ENCODE measurements at regions not wholly inside any gene's neighbourhood (a gene's known extent, or its start where the extent isn't known, plus 50 kb on each side); places are given as distances from the start of the nearest gene placed in this dataset.

GRCh38 chr2:118310681-118311429 is 222.6 kb downstream of the INSIG2 start:
- DNase-seq: no peak

DNA sequence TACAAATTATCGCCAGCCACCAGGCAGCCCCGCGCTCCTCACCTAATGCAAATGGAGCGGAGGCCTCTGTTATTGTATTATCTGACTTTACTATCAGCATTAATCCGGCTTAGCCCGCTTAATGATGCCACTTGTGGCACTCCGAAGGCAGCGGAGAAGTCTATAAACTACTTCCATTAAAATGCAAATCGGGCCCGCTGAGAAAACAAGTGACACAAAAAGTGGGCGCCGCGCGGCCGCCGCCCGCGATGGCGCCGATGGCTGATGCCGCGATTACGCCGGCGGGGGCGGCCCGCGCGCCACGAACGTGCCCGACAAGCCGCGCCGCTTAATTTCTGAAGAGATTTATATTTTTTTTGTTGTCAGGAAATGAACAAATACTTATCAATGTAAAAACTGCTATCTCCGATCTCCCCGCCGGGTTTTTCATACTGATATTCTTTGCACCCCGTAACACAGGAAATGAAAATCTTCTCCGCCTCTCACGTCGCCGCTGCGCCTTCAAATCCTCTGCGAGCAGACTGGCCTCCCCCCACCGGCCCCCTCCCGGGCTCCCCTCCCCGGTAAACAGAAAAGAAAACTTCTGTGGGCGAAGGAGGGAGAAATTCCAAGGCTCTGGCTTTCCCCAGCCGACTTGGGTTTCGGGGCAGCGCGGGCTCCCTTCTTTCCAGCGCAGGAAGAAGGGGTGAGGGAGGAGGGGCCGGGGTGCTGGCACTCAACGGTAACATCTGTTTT is 221.8 kb downstream of the INSIG2 start:
- peak; percentile 43 for DNase-seq

DNA sequence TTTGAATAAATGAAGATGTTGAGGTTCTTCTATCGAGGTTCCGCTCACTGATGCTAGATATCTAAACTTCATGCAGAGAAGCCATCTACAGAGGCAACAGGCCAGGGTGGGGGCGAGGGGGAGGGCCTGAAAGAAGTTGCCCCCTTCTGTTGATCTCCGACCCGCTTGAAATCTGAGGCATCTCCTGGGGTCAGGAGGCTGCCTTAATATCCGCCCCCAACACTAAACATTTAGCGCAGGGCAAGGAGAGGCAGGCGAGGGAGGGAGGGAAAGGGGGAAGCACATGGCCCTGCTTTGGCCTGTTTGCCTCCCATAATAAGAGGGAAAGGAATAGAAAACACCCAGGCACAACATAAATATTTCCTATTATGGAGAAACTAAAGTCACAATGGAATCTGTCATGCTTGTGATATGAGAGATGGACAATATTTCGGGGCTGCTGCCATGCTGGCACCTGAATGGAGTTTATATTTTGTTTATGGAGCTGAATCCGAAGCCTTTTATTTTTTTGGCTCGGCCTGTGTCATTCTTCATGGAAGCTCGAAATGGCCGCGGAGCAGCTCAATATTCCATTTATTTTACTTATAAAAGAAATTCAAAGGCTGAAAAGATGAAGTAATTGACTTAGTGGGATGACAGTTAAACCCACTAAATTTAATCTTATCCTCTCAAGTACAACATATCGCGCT is 221.1 kb downstream of the INSIG2 start:
- no peak for DNase-seq

- no peak for DNase-seq
Observed at GRCh38 chr2:118307864-118308263, 219.6 kb downstream of the INSIG2 start.

DNA sequence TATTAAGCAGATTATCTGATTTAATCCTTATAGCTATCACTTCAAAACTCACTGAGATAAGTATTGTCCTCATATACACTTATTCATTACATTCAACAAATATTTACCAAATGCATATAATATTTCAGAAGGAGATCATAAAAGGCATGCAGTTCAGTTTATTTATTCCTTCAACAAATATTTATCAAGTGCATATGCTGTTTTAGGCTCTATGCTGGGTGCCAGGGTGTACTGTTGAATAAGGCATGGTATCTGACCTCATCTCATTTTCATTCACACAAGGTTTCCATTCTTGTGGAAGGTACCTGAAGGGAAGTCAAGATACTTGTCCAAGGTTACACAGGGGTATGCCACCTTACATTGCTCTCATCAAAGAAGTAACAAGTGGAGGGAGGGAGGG is 213.0 kb downstream of the INSIG2 start:
- DNase-seq: no peak

- DNase-seq: no peak
Observed at GRCh38 chr2:118300832-118301231, 212.6 kb downstream of the INSIG2 start.

GRCh38 chr2:118296663-118297062 is 208.4 kb downstream of the INSIG2 start:
- DNase-seq: no peak

DNA sequence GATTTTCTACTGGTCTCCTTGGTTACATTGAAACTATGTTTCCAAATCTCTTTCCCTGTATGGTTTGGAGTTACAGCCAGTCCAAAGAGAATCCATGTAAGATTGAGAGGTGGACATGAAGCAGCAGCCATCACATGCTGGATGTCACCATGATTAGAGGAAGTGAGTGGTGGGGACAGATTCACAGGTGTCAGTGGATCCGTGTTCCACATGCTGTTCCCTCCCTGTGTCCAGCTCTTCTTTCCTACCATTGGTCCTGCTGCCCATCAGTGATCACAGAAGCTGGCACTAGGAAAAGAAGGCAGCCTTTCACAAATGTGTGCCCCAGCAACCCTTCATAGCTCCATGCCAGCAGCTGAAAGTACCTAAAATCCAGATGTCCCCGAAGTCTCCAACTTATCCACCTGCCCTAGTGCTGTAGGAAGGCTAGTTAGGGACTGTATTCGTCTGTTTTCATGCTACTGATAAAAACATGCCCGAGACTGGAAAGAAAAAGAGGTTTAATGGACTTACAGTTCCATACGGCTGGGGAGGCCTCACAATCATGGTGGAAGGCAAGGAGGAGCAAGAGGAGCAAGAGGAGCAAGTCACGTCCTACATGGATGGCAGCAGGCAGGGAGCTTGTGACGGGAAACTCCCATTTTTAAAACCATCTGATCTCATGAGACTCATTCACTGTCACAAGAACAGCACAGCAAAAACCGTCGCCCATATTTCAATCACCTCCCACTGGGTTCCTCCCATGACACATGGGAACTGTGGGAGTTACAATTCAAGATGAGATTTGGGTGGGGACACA is 207.5 kb downstream of the INSIG2 start:
- no peak for DNase-seq

DNA sequence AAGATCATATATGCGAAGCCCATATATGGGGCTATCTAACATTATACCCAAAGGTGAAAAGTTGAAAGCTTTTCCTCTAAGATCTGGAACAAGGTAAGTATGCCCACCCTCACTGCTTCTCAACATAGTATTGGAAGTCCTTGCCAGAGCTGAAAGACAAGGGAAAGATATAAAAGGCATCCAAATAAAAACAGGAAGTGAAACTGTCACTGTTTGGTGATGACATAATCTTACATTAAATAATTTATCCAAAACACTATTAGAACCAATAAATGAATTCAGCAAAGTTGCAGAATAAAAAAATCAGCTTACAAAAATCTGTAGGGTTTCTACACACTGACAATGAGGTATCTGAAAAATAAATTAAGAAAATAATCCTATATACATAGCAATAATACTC is 205.8 kb downstream of the INSIG2 start:
- DNase-seq: no peak

GRCh38 chr2:118292991-118293390 is 204.7 kb downstream of the INSIG2 start:
- no peak for DNase-seq

DNA sequence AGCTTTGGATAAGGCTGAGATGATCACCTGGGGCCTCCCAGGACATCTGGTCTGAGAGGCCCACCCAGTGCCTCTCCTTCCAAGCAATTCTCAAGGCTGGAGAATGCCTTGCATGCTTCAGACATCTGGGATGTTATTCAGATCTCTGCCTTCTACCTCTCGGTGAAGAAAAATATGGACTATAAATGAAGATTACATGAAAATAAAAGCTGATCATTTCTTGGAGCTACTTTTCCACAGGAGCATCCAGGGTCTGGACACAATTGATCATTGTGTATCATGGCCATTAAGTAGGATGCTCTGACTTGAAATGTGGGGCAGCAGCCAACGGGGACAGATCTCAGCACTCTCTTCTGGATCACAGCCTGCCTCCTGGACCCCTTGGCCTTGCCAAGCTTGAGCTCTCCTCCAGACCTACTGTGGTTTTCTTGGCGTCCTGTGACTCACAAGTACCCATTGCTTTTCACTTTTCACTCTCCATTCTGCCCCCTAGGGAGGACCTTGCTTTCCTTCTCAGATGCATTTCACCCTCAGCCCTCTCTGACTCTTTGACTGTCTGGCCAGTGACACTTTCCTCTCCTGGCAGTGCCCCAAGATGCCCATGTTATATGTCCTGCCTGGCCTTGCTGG is 203.1 kb downstream of the INSIG2 start:
- no peak for DNase-seq

- no peak for DNase-seq
Observed at GRCh38 chr2:118290411-118291250, 202.4 kb downstream of the INSIG2 start.

GRCh38 chr2:118279005-118279404 is 190.7 kb downstream of the INSIG2 start:
- no peak for DNase-seq

DNA sequence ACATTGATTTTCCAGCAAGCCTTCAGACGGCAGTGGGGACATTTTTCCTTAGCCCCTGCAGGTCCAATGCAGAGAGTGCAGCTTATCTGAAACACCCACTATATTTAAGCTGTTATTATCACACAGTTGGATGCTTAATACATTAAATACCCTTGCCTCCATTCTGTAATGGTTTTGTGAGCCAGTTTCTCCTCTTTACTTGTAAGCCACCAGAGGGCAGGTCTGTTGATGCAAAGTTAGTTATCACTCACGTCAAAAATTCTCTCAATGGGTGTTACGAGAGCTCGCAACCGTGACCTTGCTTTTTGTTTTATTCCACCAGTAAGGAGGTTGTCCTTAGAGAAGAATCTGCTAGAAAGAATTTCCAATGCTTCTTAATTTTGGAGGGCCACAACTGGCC is 189.8 kb downstream of the INSIG2 start:
- DNase-seq: no peak

DNA sequence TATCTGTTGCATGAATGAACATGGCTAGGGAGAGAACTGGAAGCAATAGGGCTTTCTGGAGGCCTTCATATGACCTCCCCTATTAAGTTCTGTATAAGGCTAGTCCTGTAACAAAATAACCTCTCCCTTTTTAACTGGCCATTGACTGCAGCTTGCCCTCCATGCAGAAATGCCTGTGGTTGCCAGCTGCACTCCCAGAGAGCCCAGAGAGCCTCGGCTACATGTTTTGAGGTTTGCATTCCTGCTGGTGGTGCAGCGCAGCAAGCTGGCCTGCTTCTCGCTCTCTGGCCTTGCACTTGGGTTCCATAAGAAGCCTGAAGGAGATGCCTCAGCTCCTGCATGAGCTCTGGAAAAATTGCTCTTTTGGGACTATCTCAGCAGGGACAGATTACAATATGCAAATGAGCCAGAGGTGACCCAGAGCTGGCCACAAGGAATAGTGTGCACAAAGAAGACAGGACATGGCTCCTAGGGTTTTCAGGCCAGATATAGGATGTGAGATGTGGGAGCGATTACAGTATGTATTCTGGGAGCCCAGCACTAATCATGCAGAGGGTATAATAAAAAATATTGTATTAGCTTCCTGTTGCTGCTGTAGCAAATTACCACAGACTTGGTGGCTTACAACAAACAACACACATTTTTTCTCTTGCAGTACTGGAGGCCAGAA is 186.7 kb downstream of the INSIG2 start:
- no peak for DNase-seq

- no peak for DNase-seq
Observed at GRCh38 chr2:118272391-118272790, 184.1 kb downstream of the INSIG2 start.

DNA sequence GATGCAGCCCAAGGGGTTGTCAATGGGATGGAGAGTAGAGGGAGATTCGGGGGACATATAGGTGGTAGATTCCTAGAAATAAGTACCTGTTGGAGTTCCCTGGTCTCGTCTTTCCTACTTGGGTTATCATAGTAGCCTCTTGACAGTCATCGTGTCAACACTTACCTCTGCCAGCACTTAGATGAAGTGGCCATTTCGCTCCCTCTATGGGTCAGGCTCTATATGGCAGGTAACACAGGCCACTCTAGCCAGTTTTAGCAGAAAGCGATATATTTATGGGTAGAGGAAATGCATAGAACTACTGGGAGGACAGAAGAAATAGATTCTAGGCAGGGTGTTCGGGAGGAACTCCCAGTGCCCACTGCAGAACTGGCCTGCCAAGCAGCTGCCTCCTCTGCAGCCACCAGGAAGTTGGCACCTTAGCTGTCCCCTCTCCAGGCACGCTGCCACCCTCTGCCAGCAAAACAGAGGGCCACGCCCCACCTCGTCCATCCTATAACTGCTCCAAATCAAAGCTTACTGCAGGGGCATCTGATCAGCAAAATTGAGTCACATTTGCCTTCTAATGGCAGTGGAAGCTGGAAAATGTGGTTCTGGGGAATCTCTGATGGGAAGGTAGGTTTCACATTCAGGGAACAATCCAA is 181.3 kb downstream of the INSIG2 start:
- DNase-seq: no peak

- no peak for DNase-seq
Observed at GRCh38 chr2:118268268-118268667, 180.0 kb downstream of the INSIG2 start.

- DNase-seq: no peak
Observed at GRCh38 chr2:118265873-118266455, 177.7 kb downstream of the INSIG2 start.

All from NCI-H1048 (cell line).